B cell (primary cell): ENCODE measurements at regions not wholly inside any gene's neighbourhood (a gene's known extent, or its start where the extent isn't known, plus 50 kb on each side); places are given as distances from the start of the nearest gene placed in this dataset.

Experiments used
- ATAC-seq: fragments of 200-7000 bp; cut with Tn5 transposase; one replicate; pipeline ENCODE4 v1.10.0; 2021; ENCODE audit warnings: low read depth, mild to moderate bottlenecking, moderate number of reproducible peaks, moderate library complexity
- CTCF ChIA-PET: fragments of 350-600 bp; sonication (Branson Sonifier 250); formaldehyde crosslinking; loops from one replicate; lab custom pipeline; 2021; ENCODE audit warnings: antibody characterized with exemption, inconsistent platforms; lab: Charles Lee
- POLR2A ChIA-PET: fragments of 350-600 bp; sonication (Branson Sonifier 250); formaldehyde crosslinking; loops from one replicate; lab custom pipeline; 2021; ENCODE audit warnings: antibody characterized with exemption; lab: Charles Lee
- DNase-seq: peaks from one replicate; pipeline ENCODE4 v3.0.0; 2013
- H2AFZ ChIP-seq: 2 replicates; pipeline ENCODE4 v1.6.1; 2012; ENCODE audit warnings: mild to moderate bottlenecking, low read depth, low read length; ENCODE audit not compliant: insufficient read depth, poor library complexity, severe bottlenecking
- H3K27ac ChIP-seq, 2 donors: 1 replicate in 1 of 2; 2 replicates in 1 of 2; pipeline ENCODE4 v1.5.1; 2012 to 2013; ENCODE audit warnings: low read length in 2 of 2, mild to moderate bottlenecking in 2 of 2, moderate library complexity in 1 of 2
- H3K27me3 ChIP-seq, 4 experiments: fragments of 200-600 bp in 1 of 4; sonication (generic) in 1 of 4; replicated peaks in 1 of 4; 1 replicate in 2 of 4; 2 replicates in 2 of 4; pipeline versions ENCODE4 v1.6.1 to v1.7.0; 2013 to 2016; ENCODE audit warnings: low read length in 3 of 4, mild to moderate bottlenecking in 2 of 4, mixed read lengths in 1 of 4, moderate library complexity in 1 of 4; ENCODE audit not compliant: insufficient read depth in 4 of 4, control insufficient read depth in 3 of 4; ENCODE audit errors: control extremely low read depth in 1 of 4
- H3K36me3 ChIP-seq, 2 experiments: replicated peaks in 1 of 2; 1 replicate in 1 of 2; 2 replicates in 1 of 2; pipeline versions ENCODE4 v1.6.1 to v1.7.1; 2013; ENCODE audit warnings: low read length in 1 of 2; ENCODE audit not compliant: insufficient read depth in 2 of 2, control insufficient read depth in 1 of 2; ENCODE audit errors: control extremely low read depth in 1 of 2, extremely low read depth in 1 of 2
- H3K4me1 ChIP-seq, 2 donors: fragments of 200-600 bp in 1 of 2; sonication (generic) in 1 of 2; 1 replicate in 1 of 2; 2 replicates in 1 of 2; pipeline versions ENCODE4 v1.5.1 to v1.6.1; 2013 to 2017; ENCODE audit warnings: low read length in 2 of 2; ENCODE audit not compliant: control insufficient read depth in 2 of 2, insufficient read depth in 2 of 2
- H3K4me2 ChIP-seq: replicated peaks from 2 replicates; pipeline ENCODE3; 2012; ENCODE audit warnings: mild to moderate bottlenecking, low read depth, low read length; ENCODE audit not compliant: poor library complexity, severe bottlenecking
- H3K4me3 ChIP-seq, 5 experiments: fragments of 200-600 bp in 1 of 5; sonication (generic) in 1 of 5; 1 replicate in 3 of 5; 2 replicates in 2 of 5; pipeline versions ENCODE4 v1.5.1 to v1.7.0; 2011 to 2016; ENCODE audit warnings: low read length in 4 of 5, mild to moderate bottlenecking in 4 of 5, low read depth in 2 of 5, control low read depth in 1 of 5, moderate library complexity in 1 of 5; ENCODE audit not compliant: insufficient read depth in 1 of 5; ENCODE audit errors: control extremely low read depth in 1 of 5, extremely low read depth in 1 of 5
- H3K79me2 ChIP-seq: fragments of 200-600 bp; sonication (generic); one replicate; pipeline ENCODE4 v1.6.0; 2016; ENCODE audit warnings: low read length; ENCODE audit not compliant: control insufficient read depth, insufficient read depth
- H3K9ac ChIP-seq: fragments of 200-600 bp; sonication (generic); 2 replicates; pipeline ENCODE4 v1.6.1; 2017; ENCODE audit warnings: mild to moderate bottlenecking, low read length, moderate library complexity
- H3K9me3 ChIP-seq, 3 donors: one replicate each; pipeline versions ENCODE4 v1.6.1 to v1.7.1; 2013; ENCODE audit warnings: low read length in 2 of 3; ENCODE audit not compliant: control insufficient read depth in 2 of 3, insufficient read depth in 1 of 3; ENCODE audit errors: control extremely low read depth in 1 of 3
- H4K20me1 ChIP-seq: 2 replicates; pipeline ENCODE4 v1.6.0; 2012; ENCODE audit warnings: mild to moderate bottlenecking, low read length; ENCODE audit not compliant: insufficient read depth, control insufficient read depth, poor library complexity, severe bottlenecking
- H3K27ac Mint-ChIP-seq: one replicate; pipeline ENCODE4 v1.8.0; 2021; ENCODE audit warnings: mixed read lengths
- H3K27me3 Mint-ChIP-seq: one replicate; pipeline ENCODE4 v1.8.0; 2021; ENCODE audit warnings: mixed read lengths
- H3K4me1 Mint-ChIP-seq: one replicate; pipeline ENCODE4 v1.8.0; 2021; ENCODE audit warnings: mixed read lengths
- H3K4me3 Mint-ChIP-seq: one replicate; pipeline ENCODE4 v1.8.0; 2021; ENCODE audit warnings: mixed read lengths
- H3K9me3 Mint-ChIP-seq: one replicate; pipeline ENCODE4 v1.8.0; 2022; ENCODE audit warnings: mixed read lengths; ENCODE audit not compliant: insufficient read depth
- CTCF ChIP-seq: fragments of 200-600 bp; IDR thresholded peaks from one replicate; pipeline ENCODE4 v1.8.0; 2022; ENCODE audit warnings: antibody characterized with exemption, mild to moderate bottlenecking
- EZH2 ChIP-seq: IDR thresholded peaks from 2 replicates; pipeline ENCODE4 v1.6.1; 2012; ENCODE audit warnings: borderline replicate concordance, low read depth, mild to moderate bottlenecking, moderate library complexity, low read length; ENCODE audit not compliant: insufficient read depth, poor library complexity, severe bottlenecking
- WGBS: methylation state at CpG from one replicate; pipeline ENCODE4 v1.1.5; 2013; ENCODE audit warnings: missing lambda C conversion rate; ENCODE audit not compliant: insufficient coverage; 5-methylcytosine and 5-hydroxymethylcytosine counted together
- intact Hi-C: fragments of 100-400 bp; cut with micrococcal nuclease; formaldehyde crosslinking; loops from one replicate; pipeline ENCODE4 v1.10.0; 2022

DNA sequence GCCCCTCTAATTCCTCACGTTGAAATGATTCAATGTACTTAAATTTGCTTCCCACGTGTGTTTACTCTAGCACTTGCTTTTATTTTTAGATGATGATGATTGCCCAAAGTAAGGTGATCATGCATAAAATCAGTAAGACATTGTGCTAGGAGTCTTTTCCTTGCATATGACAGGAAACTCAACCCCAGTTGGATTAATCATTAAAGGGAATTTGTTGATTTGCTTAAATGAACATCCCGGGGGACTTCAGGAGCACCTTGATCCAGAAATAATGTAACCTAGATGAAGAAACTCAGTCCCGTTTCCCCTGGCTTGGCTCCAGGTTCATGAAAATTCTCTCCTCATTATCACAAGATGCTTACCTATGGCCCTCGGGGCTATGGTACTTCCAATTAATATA, 106.1 kb upstream of the STC2 start:
- H3K9me3 ChIP-seq: peaks cover 0 to 3% (median 0%) of the 10 kb centered on the region in 3 donors
- Mint-ChIP-seq H3K4me3 (no peak overlapping the region), H3K4me1 (no peaks in the 10 kb centered on the region), H3K9me3 (no peaks in the 10 kb centered on the region), H3K27me3 (peaks cover 17% of the 10 kb centered on the region), H3K27ac (no peak overlapping the region)
- no peak for ATAC-seq
- ChIA-PET POLR2A (no interaction called here), CTCF (no interaction called here)
- intact Hi-C loops: no loop called here
- no peak overlapping the region for H2AFZ ChIP-seq
- no peak for TF ChIP-seq EZH2
- H4K20me1 ChIP-seq: no peaks in the 10 kb centered on the region
- no peak overlapping the region for H3K27ac ChIP-seq
- H3K27me3 ChIP-seq: no peaks in the 10 kb centered on the region
- no peak for DNase-seq
- H3K36me3 ChIP-seq: no peaks in the 10 kb centered on the region
- H3K4me1 ChIP-seq: no peaks in the 10 kb centered on the region
- no peak overlapping the region for H3K9ac ChIP-seq
- no peaks in the 10 kb centered on the region for H3K79me2 ChIP-seq
- no peak overlapping the region for H3K4me2 ChIP-seq
- WGBS: 95% methylated on average over 4 of the region's 5 CpGs
- H3K4me3 ChIP-seq: no peak overlapping the region

DNA sequence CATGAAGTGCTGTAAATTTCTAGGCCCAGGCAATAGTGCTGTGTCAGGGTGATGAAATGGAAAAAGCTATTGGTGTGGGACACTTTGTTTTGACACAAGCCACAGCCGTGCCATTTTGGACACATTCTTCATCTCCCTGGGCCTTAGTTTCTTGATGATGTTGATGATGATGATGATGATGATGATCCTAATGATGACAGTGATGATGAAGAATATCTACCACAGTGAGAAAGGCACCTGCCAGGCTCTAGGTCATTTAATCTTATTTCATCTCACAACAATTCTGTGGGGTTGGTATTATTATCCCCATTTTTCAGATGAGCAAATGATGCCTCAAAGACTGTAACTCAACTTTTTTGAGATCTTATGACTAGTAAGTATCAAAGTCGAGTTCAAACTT, 102.2 kb upstream of the STC2 start:
- 75% methylated on average over 1 of the region's 2 CpGs for WGBS
- no peak overlapping the region for H3K27ac ChIP-seq
- ChIA-PET CTCF (no interaction called here), POLR2A (no interaction called here)
- intact Hi-C loops: no loop called here
- H3K4me1 Mint-ChIP-seq: no peaks in the 10 kb centered on the region
- TF ChIP-seq EZH2 (no peak), CTCF (no peak)
- no peaks in the 10 kb centered on the region for H3K4me1 ChIP-seq
- no peak overlapping the region for H3K27ac Mint-ChIP-seq
- no peaks in the 10 kb centered on the region for H3K36me3 ChIP-seq
- no peak overlapping the region for H3K4me3 ChIP-seq
- H2AFZ ChIP-seq: no peak overlapping the region
- H3K9me3 ChIP-seq: peaks cover 0 to 3% (median 0%) of the 10 kb centered on the region in 3 donors
- H3K9ac ChIP-seq: no peak overlapping the region
- H3K27me3 Mint-ChIP-seq: peaks cover 11% of the 10 kb centered on the region
- no peaks in the 10 kb centered on the region for H3K79me2 ChIP-seq
- no peaks in the 10 kb centered on the region for H4K20me1 ChIP-seq
- no peak overlapping the region for H3K4me2 ChIP-seq
- no peaks in the 10 kb centered on the region for H3K27me3 ChIP-seq
- no peak overlapping the region for H3K4me3 Mint-ChIP-seq
- no peak for DNase-seq
- no peaks in the 10 kb centered on the region for H3K9me3 Mint-ChIP-seq
- no peak for ATAC-seq
